DOHH2 (cell line): ENCODE measurements at regions not wholly inside any gene's neighbourhood (a gene's known extent, or its start where the extent isn't known, plus 50 kb on each side); places are given as distances from the start of the nearest gene placed in this dataset.

Source experiments
- H3F3A ChIP-seq: fragments of 200-600 bp; sonication (generic), shearing (Covaris generic); 2 replicates; pipeline ENCODE4 v1.6.0; 2016; ENCODE audit warnings: antibody characterized with exemption, mild to moderate bottlenecking; ENCODE audit not compliant: control insufficient read depth, insufficient read depth
- H3K27ac ChIP-seq: fragments of 200-600 bp; sonication (generic); 2 replicates; pipeline ENCODE4 v1.5.1; 2014; ENCODE audit warnings: low read depth, mild to moderate bottlenecking, low read length, moderate library complexity
- H3K27me3 ChIP-seq: fragments of 200-600 bp; sonication (generic); 2 replicates; pipeline ENCODE4 v1.6.1; 2014; ENCODE audit warnings: mild to moderate bottlenecking, low read length, mixed read lengths; ENCODE audit not compliant: control insufficient read depth
- H3K36me3 ChIP-seq: fragments of 200-600 bp; sonication (generic); 2 replicates; pipeline ENCODE4 v1.6.1; 2014; ENCODE audit warnings: mild to moderate bottlenecking, low read length, moderate library complexity, mixed read lengths; ENCODE audit not compliant: control insufficient read depth
- H3K4me1 ChIP-seq: fragments of 200-600 bp; sonication (generic); 2 replicates; pipeline ENCODE4 v1.6.1; 2014; ENCODE audit warnings: mild to moderate bottlenecking, low read length, mixed read lengths; ENCODE audit not compliant: control insufficient read depth
- H3K4me2 ChIP-seq: fragments of 200-600 bp; sonication (generic); 2 replicates; pipeline ENCODE4 v1.6.0; 2014; ENCODE audit warnings: mild to moderate bottlenecking, low read length, moderate library complexity
- H3K4me3 ChIP-seq: fragments of 200-600 bp; sonication (generic); 2 replicates; pipeline ENCODE4 v1.5.1; 2014; ENCODE audit warnings: mild to moderate bottlenecking, low read length, mixed read lengths
- H3K79me2 ChIP-seq: fragments of 200-600 bp; sonication (generic); 2 replicates; pipeline ENCODE4 v1.6.1; 2014; ENCODE audit warnings: mild to moderate bottlenecking, low read length, mixed read lengths; ENCODE audit not compliant: control insufficient read depth
- H3K9me2 ChIP-seq: fragments of 200-600 bp; sonication (generic); replicated peaks from 2 replicates; pipeline ENCODE4 v1.6.1; 2014; ENCODE audit warnings: mild to moderate bottlenecking, low read length, mixed read lengths; ENCODE audit not compliant: control insufficient read depth
- H3K9me3 ChIP-seq: fragments of 200-600 bp; sonication (generic); 2 replicates; pipeline ENCODE4 v1.6.1; 2014; ENCODE audit warnings: antibody characterized with exemption, low read length, mixed read lengths; ENCODE audit not compliant: control insufficient read depth, insufficient read depth
- H4K20me1 ChIP-seq: fragments of 200-600 bp; sonication (generic); 2 replicates; pipeline ENCODE4 v1.6.0; 2014; ENCODE audit warnings: low read depth, mild to moderate bottlenecking, antibody characterized with exemption, low read length, moderate library complexity; ENCODE audit not compliant: control insufficient read depth, insufficient read depth
- CTCF ChIP-seq: fragments of 200-600 bp; sonication (generic); IDR thresholded peaks from one replicate; pipeline ENCODE4 v1.5.1; 2014; ENCODE audit warnings: antibody characterized with exemption, mild to moderate bottlenecking, low read depth, low read length; ENCODE audit not compliant: poor library complexity, severe bottlenecking
- EZH2phosphoT487 ChIP-seq: fragments of 200-600 bp; sonication (generic); IDR thresholded peaks from 2 replicates; pipeline ENCODE4 v1.6.1; 2017; ENCODE audit warnings: borderline replicate concordance, mild to moderate bottlenecking, antibody characterized with exemption, low read length, moderate library complexity, mixed read lengths

DNA sequence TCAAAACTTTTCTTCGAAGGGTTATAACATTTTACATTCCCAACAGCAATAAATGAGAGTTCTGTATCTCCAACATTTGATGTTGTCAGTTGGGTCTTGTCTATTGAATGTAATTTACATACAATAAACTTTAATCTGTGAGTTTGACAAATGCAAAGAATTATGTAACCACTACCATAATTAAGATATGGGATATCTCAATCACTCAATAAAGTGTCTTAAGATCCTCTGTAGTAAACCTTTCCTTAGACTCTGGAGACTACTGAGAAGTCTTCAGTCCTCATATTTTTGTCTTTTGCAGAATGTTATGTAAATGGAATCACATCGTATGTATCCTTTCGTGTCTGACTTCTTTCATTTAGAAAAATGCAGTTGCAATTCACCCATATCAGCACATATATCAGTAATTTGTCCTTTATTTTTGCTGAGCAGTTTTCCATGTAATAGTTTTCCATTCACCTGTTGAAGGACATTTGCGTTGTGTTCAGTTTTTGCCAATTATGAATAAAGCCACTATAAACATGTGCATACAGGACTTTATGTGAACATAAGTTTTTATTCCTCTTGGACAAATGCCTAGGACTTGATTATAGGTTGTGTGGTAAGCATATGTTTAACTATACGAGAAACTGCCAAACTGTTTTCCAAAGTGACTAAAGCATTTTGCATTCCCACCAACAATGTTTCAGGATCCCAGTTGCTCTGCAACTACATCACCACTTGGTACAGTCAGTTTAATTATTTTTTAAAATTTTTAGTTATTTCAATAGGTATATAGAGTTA is 784.6 kb upstream of the ZNF608 start:
- Histone ChIP-seq H3K9me2 (no peaks in the 10 kb centered on the region), H4K20me1 (no peaks in the 10 kb centered on the region), H3K36me3 (no peaks in the 10 kb centered on the region), H3K9me3 (no peaks in the 10 kb centered on the region; the same call in 1 of the 2 replicates), H3K27ac (no peak overlapping the region), H3K4me2 (no peak overlapping the region), H3F3A (no peaks in the 10 kb centered on the region), H3K4me1 (no peaks in the 10 kb centered on the region), H3K4me3 (no peak overlapping the region), H3K79me2 (no peaks in the 10 kb centered on the region), H3K27me3 (no peaks in the 10 kb centered on the region)
- TF ChIP-seq EZH2phosphoT487 = no peak
- no peak for TF ChIP-seq CTCF

DNA sequence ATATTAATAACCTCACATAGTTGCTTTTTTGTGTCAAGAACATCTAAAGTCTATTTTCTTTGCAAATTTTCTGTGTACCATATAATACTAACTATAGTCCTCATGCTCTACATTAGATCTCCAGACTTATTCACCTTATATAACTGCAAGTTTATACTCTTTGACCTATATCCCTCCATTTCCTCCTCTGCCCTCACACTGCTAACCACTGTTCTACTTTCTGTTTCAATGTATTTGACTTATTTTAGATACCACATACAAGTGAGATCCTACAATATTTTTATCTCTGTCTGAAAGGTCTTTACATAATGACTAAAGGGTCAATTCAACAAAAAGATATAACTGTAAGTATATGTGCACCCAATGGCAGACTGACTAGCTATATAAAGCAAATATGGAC is 789.7 kb upstream of the ZNF608 start:
- Histone ChIP-seq H3K27ac (no peak overlapping the region), H3F3A (no peaks in the 10 kb centered on the region), H3K4me3 (no peak overlapping the region), H4K20me1 (no peaks in the 10 kb centered on the region), H3K27me3 (no peaks in the 10 kb centered on the region), H3K79me2 (no peaks in the 10 kb centered on the region), H3K9me3 (peaks cover 5% of the 10 kb centered on the region; the same call in 1 of the 2 replicates), H3K9me2 (no peaks in the 10 kb centered on the region), H3K4me1 (no peaks in the 10 kb centered on the region), H3K36me3 (no peaks in the 10 kb centered on the region), H3K4me2 (no peak overlapping the region)
- TF ChIP-seq EZH2phosphoT487 = no peak
- no peak for TF ChIP-seq CTCF

DNA sequence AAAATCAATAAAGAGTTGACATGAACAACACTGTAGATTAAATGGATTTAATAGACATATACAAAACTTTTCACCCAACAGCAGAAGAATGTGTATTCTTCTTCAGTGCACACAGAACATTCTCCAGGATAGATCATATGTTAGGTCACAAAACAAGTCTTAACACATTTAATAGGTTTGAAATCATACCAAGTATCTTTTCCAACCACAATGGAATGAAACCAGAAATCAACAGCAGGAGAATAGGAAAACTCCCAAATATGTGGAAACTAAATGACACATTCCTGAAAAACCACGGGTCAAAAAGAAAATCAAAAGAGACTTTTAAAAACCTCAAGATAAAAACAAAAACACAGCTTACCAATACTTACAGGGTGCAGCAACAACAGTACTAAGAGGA is 790.1 kb upstream of the ZNF608 start:
- Histone ChIP-seq H3K4me1 (no peaks in the 10 kb centered on the region), H3K9me3 (peaks cover 5% of the 10 kb centered on the region; the same call in 1 of the 2 replicates), H3K36me3 (no peaks in the 10 kb centered on the region), H3K27me3 (no peaks in the 10 kb centered on the region), H3K4me2 (no peak overlapping the region), H3K9me2 (no peaks in the 10 kb centered on the region), H3K27ac (no peak overlapping the region), H4K20me1 (no peaks in the 10 kb centered on the region), H3F3A (no peaks in the 10 kb centered on the region), H3K4me3 (no peak overlapping the region), H3K79me2 (no peaks in the 10 kb centered on the region)
- no peak for TF ChIP-seq CTCF
- no peak for TF ChIP-seq EZH2phosphoT487
